DOHH2 (cell line): ENCODE measurements at regions not wholly inside any gene's neighbourhood (a gene's known extent, or its start where the extent isn't known, plus 50 kb on each side); places are given as distances from the start of the nearest gene placed in this dataset.
"Not testable (repeated sequence)": the region's sequence is repeated elsewhere in the genome, so short reads cannot be mapped to it uniquely, and the experiment has no call there.

ENCODE experiments used
- H3F3A ChIP-seq: fragments of 200-600 bp; sonication (generic), shearing (Covaris generic); 2 replicates; pipeline ENCODE4 v1.6.0; 2016; ENCODE audit warnings: antibody characterized with exemption, mild to moderate bottlenecking; ENCODE audit not compliant: control insufficient read depth, insufficient read depth
- H3K27ac ChIP-seq: fragments of 200-600 bp; sonication (generic); 2 replicates; pipeline ENCODE4 v1.5.1; 2014; ENCODE audit warnings: low read depth, mild to moderate bottlenecking, low read length, moderate library complexity
- H3K27me3 ChIP-seq: fragments of 200-600 bp; sonication (generic); 2 replicates; pipeline ENCODE4 v1.6.1; 2014; ENCODE audit warnings: mild to moderate bottlenecking, low read length, mixed read lengths; ENCODE audit not compliant: control insufficient read depth
- H3K36me3 ChIP-seq: fragments of 200-600 bp; sonication (generic); 2 replicates; pipeline ENCODE4 v1.6.1; 2014; ENCODE audit warnings: mild to moderate bottlenecking, low read length, moderate library complexity, mixed read lengths; ENCODE audit not compliant: control insufficient read depth
- H3K4me1 ChIP-seq: fragments of 200-600 bp; sonication (generic); 2 replicates; pipeline ENCODE4 v1.6.1; 2014; ENCODE audit warnings: mild to moderate bottlenecking, low read length, mixed read lengths; ENCODE audit not compliant: control insufficient read depth
- H3K4me2 ChIP-seq: fragments of 200-600 bp; sonication (generic); 2 replicates; pipeline ENCODE4 v1.6.0; 2014; ENCODE audit warnings: mild to moderate bottlenecking, low read length, moderate library complexity
- H3K4me3 ChIP-seq: fragments of 200-600 bp; sonication (generic); 2 replicates; pipeline ENCODE4 v1.5.1; 2014; ENCODE audit warnings: mild to moderate bottlenecking, low read length, mixed read lengths
- H3K79me2 ChIP-seq: fragments of 200-600 bp; sonication (generic); 2 replicates; pipeline ENCODE4 v1.6.1; 2014; ENCODE audit warnings: mild to moderate bottlenecking, low read length, mixed read lengths; ENCODE audit not compliant: control insufficient read depth
- H3K9me2 ChIP-seq: fragments of 200-600 bp; sonication (generic); replicated peaks from 2 replicates; pipeline ENCODE4 v1.6.1; 2014; ENCODE audit warnings: mild to moderate bottlenecking, low read length, mixed read lengths; ENCODE audit not compliant: control insufficient read depth
- H3K9me3 ChIP-seq: fragments of 200-600 bp; sonication (generic); 2 replicates; pipeline ENCODE4 v1.6.1; 2014; ENCODE audit warnings: antibody characterized with exemption, low read length, mixed read lengths; ENCODE audit not compliant: control insufficient read depth, insufficient read depth
- H4K20me1 ChIP-seq: fragments of 200-600 bp; sonication (generic); 2 replicates; pipeline ENCODE4 v1.6.0; 2014; ENCODE audit warnings: low read depth, mild to moderate bottlenecking, antibody characterized with exemption, low read length, moderate library complexity; ENCODE audit not compliant: control insufficient read depth, insufficient read depth
- EZH2phosphoT487 ChIP-seq: fragments of 200-600 bp; sonication (generic); IDR thresholded peaks from 2 replicates; pipeline ENCODE4 v1.6.1; 2017; ENCODE audit warnings: borderline replicate concordance, mild to moderate bottlenecking, antibody characterized with exemption, low read length, moderate library complexity, mixed read lengths
- TF ChIP-seq, protein P1 (sequence below): fragments of 200-600 bp; sonication (generic); IDR thresholded peaks from one replicate; pipeline ENCODE4 v1.5.1; 2014; ENCODE audit warnings: antibody characterized with exemption, mild to moderate bottlenecking, low read depth, low read length; ENCODE audit not compliant: poor library complexity, severe bottlenecking

DNA sequence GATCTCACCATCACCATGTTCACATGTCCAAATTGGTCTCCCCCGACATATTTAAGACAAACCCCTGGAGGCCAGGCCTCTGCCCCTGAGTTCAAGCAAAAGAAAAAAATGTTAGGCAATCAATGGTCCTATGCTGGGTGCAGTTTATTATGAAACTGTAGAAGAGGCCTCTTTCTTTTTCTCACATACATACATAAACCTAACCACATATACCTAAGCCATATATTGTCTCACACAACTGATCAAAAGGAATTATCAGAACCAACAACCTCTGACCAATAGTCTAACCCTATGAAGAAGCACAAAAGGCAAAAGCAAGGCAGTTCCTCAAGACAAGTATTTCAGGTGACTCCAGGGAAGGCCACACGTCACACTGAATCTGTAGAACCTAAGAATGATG lies 49.9 kb downstream of the ILRUN start:
- TF ChIP-seq EZH2phosphoT487, result no peak
- H3K4me2 ChIP-seq, result no peak overlapping the region
- peaks cover 36% of the 10 kb centered on the region for H3K79me2 ChIP-seq
- no peak overlapping the region for H3K27ac ChIP-seq
- peaks cover 43% of the 10 kb centered on the region for H3K36me3 ChIP-seq
- peaks cover 4% of the 10 kb centered on the region; the same call in 1 of the 2 replicates for H3K4me1 ChIP-seq
- no peaks in the 10 kb centered on the region for H3K9me3 ChIP-seq
- H3F3A ChIP-seq, result no peaks in the 10 kb centered on the region
- no peaks in the 10 kb centered on the region for H3K9me2 ChIP-seq
- no peak overlapping the region for H3K4me3 ChIP-seq
- H4K20me1 ChIP-seq, result no peaks in the 10 kb centered on the region; the same call in none of the 2 replicates
- no peaks in the 10 kb centered on the region for H3K27me3 ChIP-seq

DNA sequence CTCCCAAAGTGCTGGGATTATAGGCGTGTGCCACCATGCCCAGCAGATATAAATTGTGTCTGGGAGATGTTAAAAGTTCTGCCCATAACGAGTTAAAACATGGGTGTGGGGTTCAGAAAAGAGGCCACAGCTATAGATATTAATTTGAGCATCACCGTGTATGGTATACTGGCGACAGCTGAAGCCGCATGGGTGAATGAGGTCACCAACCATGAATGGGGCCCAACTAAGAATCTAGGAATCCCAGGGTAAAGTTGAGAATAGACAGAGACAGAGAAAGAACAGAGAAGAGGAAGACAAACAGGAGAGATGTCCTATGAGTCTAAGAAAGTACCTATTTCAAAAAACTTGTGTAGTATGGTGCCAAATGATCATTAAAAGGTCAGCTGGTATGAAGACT lies 50.9 kb downstream of the ILRUN start:
- Histone ChIP-seq H3K36me3 (peaks cover 43% of the 10 kb centered on the region), H3K79me2 (peaks cover 35% of the 10 kb centered on the region), H3K9me2 (no peaks in the 10 kb centered on the region), H3K4me2 (no peak overlapping the region), H3K27me3 (no peaks in the 10 kb centered on the region), H3K4me3 (no peak overlapping the region), H4K20me1 (no peaks in the 10 kb centered on the region; the same call in none of the 2 replicates), H3K4me1 (peaks cover 3% of the 10 kb centered on the region; the same call in 1 of the 2 replicates), H3K9me3 (no peaks in the 10 kb centered on the region), H3F3A (no peaks in the 10 kb centered on the region), H3K27ac (no peak overlapping the region)
- TF ChIP-seq, protein P1, sequence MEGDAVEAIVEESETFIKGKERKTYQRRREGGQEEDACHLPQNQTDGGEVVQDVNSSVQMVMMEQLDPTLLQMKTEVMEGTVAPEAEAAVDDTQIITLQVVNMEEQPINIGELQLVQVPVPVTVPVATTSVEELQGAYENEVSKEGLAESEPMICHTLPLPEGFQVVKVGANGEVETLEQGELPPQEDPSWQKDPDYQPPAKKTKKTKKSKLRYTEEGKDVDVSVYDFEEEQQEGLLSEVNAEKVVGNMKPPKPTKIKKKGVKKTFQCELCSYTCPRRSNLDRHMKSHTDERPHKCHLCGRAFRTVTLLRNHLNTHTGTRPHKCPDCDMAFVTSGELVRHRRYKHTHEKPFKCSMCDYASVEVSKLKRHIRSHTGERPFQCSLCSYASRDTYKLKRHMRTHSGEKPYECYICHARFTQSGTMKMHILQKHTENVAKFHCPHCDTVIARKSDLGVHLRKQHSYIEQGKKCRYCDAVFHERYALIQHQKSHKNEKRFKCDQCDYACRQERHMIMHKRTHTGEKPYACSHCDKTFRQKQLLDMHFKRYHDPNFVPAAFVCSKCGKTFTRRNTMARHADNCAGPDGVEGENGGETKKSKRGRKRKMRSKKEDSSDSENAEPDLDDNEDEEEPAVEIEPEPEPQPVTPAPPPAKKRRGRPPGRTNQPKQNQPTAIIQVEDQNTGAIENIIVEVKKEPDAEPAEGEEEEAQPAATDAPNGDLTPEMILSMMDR, result no peak
- TF ChIP-seq EZH2phosphoT487, result no peak

DNA sequence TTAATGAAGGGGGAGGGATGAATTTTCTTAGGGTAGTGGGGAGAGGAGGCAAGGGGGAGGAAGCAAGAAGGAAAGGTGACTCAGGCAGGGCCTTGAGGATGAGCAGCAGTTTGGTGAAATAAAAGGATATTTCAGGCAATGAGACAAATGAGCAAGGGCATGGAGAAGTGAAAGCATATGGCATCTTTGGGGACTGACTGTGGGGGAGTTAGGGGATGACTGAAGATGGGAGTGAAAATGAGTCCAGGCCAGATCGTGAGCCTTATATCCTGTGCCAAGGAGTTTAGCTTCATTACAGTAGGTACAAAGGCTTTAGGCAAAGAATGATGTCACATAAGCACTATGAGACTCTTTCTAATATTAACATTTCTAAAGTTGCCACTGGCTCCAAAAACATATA lies 51.9 kb downstream of the ILRUN start:
- H3K4me1 ChIP-seq, result peaks cover 12% of the 10 kb centered on the region
- peaks cover 43% of the 10 kb centered on the region for H3K36me3 ChIP-seq
- no peak overlapping the region for H3K27ac ChIP-seq
- no peaks in the 10 kb centered on the region for H3K27me3 ChIP-seq
- peaks cover 34% of the 10 kb centered on the region for H3K79me2 ChIP-seq
- H3F3A ChIP-seq, result no peaks in the 10 kb centered on the region
- no peaks in the 10 kb centered on the region for H3K9me2 ChIP-seq
- no peaks in the 10 kb centered on the region for H3K9me3 ChIP-seq
- no peak overlapping the region for H3K4me3 ChIP-seq
- H4K20me1 ChIP-seq, result no peaks in the 10 kb centered on the region; the same call in none of the 2 replicates
- H3K4me2 ChIP-seq, result no peak overlapping the region
- no peak for TF ChIP-seq EZH2phosphoT487
- TF ChIP-seq, protein P1, result no peak

DNA sequence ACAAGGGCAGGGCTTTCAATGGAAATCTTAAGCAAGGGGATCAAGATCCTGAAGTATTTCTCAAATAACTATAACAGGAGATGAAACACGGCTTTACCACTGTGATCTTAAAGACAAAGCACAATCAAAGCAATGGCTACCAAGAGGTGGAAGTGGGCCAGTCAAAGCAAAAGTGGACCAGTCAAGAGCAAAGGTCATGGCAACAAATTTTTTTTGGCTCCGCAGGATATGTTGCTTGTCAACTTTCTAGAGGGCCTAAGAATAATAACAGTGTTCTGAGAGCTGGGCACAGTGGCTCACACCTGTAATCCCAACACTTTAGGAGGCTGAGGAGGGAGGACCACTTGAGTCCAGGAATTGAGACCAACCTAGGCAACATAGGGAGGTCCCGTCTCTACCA lies 54.1 kb downstream of the ILRUN start:
- Histone ChIP-seq H3K9me2 (no peaks in the 10 kb centered on the region), H3K79me2 (peaks cover 28% of the 10 kb centered on the region), H3K27me3 (no peaks in the 10 kb centered on the region), H4K20me1 (no peaks in the 10 kb centered on the region; the same call in 1 of the 2 replicates), H3K4me2 (no peak overlapping the region), H3K27ac (no peak overlapping the region), H3K36me3 (peaks cover 42% of the 10 kb centered on the region), H3K4me1 (peaks cover 35% of the 10 kb centered on the region), H3F3A (no peaks in the 10 kb centered on the region), H3K9me3 (no peaks in the 10 kb centered on the region), H3K4me3 (no peak overlapping the region)
- TF ChIP-seq, protein P1, result no peak
- no peak for TF ChIP-seq EZH2phosphoT487

DNA sequence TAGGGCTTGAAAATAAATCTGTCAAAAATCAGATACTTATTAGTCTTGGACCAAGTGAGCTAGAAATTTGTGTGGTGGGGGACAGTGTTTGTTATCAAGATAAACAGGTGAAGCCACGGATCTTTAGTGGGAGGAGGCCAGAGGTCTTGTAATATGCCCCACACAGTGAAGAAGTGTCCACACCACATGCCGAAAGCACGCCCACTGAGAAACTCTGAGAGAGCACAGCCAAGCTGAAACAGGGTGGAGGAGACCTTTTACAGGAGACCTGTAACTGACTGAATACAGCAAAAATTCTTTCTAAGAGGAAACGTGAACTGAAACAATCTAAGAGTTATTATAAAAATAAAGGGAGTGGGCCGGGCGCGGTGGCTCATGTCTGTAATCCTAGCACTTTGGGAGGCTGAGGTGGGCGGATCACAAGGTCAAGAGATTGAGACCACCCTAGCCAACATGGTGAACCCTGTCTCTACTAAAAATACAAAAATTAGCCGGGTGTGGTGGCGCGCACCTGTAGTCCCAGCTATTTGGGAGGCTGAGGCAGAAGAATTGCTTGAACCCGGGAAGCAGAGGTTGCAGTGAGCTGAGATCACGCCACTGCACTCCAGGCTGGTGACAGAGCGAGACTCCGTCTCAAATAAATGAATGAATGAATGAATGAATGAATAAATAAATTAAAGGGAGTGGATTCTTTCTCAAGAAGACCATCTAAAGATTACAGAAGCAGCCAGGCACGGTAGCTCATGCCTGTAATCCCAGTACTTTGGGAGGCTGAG lies 56.3 kb downstream of the ILRUN start:
- not testable (repeated sequence) for H3K9me2 ChIP-seq, H3F3A ChIP-seq, H3K27me3 ChIP-seq, H3K4me3 ChIP-seq, H3K9me3 ChIP-seq, H4K20me1 ChIP-seq, H3K27ac ChIP-seq
- Histone ChIP-seq H3K36me3 (peaks cover 32% of the 10 kb centered on the region), H3K4me1 (peaks cover 46% of the 10 kb centered on the region), H3K4me2 (peak overlapping the region; percentile 22), H3K79me2 (peaks cover 30% of the 10 kb centered on the region)
